Retinal pigment epithelial cell (primary cell): ENCODE measurements at regions not wholly inside any gene's neighbourhood (a gene's known extent, or its start where the extent isn't known, plus 50 kb on each side); places are given as distances from the start of the nearest gene placed in this dataset.
A peak's percentile ranks its signal among the peaks of the same experiment; 100 is the strongest.

Experiments used
- DNase-seq: peaks from one replicate; pipeline ENCODE4 v3.0.0-alpha.2; 2010; ENCODE audit warnings: low read depth
- H3K4me3 ChIP-seq: 2 replicates; pipeline ENCODE4 v1.5.1; 2011; ENCODE audit warnings: mild to moderate bottlenecking, low read length, control low read depth, moderate library complexity
- TF ChIP-seq, protein P1 (sequence below): conservative IDR thresholded peaks from 2 replicates; pipeline ENCODE4 v1.5.1; 2011; ENCODE audit warnings: low read depth, low read length, control low read depth, inconsistent platforms

DNA sequence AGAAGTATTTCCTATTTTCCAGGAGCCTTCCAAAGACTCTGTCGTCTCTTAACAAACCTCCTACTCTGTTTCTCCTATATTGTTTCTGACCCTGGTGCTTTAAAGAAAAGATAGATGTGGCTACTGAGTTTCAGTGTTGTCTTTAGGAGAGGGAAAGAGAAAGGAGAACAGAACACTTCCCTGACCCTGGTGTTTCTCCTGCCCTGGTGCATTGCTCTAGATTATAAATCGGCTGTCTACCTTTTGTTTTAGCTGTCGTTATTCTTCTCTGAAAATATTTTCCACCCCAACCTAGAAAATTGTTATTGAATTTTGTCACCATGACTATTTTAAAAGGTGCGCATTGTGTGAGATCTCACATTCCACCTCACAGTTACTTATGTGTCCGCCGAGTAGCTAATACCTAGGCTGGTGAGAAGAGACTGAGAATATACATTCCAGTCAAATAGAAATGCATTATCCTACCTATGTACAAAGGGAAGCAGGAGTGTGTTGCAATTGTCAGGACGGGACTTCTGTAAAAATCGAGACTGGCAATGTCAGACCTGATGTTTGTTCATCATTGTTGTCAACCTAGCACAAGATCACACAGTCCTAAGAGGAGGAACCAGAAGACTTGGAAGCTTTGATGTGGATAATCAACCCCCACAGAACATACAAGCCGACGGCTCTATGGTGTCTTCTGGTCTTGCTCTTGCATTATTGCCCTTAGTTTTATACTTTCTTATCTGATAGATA lies 108.7 kb upstream of the SLC38A4 start:
- no peak for DNase-seq
- no peak overlapping the region for H3K4me3 ChIP-seq
- TF ChIP-seq, protein P1, sequence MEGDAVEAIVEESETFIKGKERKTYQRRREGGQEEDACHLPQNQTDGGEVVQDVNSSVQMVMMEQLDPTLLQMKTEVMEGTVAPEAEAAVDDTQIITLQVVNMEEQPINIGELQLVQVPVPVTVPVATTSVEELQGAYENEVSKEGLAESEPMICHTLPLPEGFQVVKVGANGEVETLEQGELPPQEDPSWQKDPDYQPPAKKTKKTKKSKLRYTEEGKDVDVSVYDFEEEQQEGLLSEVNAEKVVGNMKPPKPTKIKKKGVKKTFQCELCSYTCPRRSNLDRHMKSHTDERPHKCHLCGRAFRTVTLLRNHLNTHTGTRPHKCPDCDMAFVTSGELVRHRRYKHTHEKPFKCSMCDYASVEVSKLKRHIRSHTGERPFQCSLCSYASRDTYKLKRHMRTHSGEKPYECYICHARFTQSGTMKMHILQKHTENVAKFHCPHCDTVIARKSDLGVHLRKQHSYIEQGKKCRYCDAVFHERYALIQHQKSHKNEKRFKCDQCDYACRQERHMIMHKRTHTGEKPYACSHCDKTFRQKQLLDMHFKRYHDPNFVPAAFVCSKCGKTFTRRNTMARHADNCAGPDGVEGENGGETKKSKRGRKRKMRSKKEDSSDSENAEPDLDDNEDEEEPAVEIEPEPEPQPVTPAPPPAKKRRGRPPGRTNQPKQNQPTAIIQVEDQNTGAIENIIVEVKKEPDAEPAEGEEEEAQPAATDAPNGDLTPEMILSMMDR = no peak

DNA sequence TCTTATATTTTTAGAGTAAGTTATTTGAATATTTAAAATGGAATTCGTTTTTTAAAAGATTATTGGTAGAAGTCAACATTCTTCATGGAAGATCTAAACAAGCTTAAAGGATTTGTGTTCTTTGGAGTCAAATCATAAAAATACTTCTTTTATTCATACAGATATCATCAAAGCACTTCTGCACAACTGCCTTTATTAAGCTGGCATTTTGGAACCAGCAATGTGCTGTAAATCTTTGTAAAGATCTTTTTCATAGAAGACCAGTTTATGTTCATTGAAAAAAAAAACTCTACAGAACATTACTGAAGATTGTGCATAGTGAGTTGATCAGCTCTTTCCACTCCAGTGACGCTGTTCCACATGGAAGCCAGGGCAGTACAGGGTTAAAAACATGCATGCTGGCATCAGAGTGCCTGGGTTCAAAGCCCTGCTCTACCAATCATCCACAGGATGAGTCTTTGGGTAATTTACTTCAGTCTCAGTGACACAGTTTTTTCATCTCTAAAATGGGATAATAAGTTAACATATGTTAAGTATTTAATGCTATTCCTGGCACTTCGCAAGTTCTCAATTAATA lies 109.6 kb upstream of the SLC38A4 start:
- no peak overlapping the region for H3K4me3 ChIP-seq

DNA sequence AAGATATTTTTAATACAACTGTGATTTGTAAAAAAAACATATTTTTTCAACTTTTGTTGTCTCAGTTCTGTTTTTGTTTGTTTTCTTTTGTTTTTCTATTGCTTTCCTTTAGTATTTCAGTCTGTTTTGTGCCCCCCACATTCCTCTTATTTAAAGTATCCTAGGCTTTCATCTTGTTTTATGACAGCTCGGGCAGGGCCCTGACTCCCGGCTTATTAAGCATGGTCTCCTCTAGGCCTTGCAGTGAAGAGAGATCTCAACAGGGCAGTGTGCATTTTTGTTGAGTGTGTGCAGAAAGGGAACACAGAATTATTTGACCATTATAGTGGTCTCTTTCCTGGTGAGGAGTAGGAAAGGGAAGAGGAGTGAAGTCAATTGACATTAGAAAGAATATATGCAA lies 110.2 kb upstream of the SLC38A4 start:
- no peak overlapping the region for H3K4me3 ChIP-seq
- TF ChIP-seq, protein P1 = no peak
- no peak for DNase-seq

More for the DNA sequence above, 109.6 kb upstream of the SLC38A4 start:
- TF ChIP-seq, protein P1 = no peak
- no peak for DNase-seq

DNA sequence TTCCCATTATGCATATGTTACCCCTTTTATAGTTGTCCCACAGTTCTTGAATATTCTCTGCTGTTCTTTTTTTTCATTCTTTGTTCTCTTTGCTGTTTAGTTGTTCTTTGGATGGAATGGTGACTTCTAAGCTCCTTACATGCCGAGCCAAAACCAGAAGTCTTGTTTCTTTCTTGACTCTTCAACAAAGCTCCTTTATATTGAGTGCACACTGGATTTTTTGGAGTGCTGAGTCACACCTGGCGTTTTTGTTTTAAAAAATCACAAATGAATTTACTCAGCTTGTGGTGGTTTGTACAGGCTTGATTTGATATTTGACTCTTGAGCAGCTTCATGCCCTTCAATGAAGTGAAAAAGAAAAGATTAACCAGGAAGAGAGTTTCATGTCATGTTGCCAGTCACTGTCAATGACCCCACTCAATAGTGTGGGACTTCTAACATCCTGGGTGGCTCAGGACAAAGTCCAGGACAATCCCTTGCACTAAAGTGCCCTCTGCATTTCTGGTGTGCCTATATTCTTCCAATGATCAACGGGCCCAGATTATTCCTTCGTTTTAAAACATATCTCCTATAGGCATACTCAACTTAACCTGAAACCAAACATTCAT lies 112.4 kb upstream of the SLC38A4 start:
- no peak for DNase-seq
- TF ChIP-seq, protein P1 = no peak
- H3K4me3 ChIP-seq = no peak overlapping the region

DNA sequence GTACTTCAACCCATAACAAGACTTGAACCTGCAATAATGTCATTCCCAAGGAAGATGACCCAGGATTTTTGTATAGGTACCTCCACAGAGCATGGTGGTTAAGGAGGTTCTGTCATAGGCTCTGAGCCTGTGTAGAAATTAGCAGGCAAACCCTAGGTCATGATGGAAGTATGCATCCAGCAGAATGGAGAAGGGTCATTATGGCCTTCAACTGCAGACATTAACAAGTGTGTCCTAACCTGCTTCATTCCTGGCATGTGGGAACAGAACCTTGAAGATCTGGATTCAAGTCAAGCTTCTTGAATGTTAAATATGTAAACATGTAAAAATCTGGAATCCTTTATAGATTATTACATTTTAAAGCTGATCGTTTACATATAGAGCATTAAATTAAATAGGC lies 116.2 kb upstream of the SLC38A4 start:
- no peak overlapping the region for H3K4me3 ChIP-seq
- TF ChIP-seq, protein P1 = no peak
- DNase-seq = no peak

DNA sequence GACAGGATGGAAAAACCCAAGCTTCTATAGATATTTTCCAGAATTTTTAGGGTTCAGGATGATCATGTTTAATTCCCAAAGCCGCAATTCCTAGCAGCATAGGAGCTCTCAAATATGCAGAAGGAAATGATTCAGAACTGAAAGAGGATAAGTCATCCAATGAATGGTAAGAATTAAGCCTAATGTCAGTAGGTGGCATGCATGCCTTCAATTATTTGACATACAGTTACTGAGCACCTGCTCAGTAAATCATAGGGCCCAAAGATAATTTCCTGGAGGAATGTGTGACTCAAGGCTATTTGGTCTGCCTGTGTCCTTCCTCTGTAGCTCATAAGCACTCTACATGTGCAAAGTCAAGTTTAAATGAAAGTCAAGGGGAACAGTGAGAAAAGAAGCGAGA lies 116.8 kb upstream of the SLC38A4 start:
- no peak overlapping the region for H3K4me3 ChIP-seq
- TF ChIP-seq, protein P1 = peak; percentile 3
- peak; percentile 34 for DNase-seq

DNA sequence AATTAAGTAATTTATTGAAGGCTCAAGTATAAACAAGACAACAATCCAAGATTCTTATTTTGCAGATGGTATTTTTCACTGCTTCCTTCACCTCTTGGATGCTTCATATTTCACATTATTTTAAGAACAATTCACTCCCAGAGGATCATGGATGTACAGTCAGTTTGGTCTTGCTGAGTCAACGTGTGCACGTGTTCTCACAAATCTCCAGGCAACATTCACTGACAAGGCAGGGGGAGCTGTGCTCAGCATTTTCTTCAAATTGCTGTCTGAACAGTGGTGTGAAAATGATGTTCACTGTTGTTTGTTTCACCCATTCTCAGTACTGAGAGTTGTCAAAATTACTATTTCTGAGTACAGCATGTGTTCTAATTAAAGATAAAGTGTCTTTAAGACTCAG lies 118.3 kb upstream of the SLC38A4 start:
- peak; percentile 62 for DNase-seq
- no peak overlapping the region for H3K4me3 ChIP-seq
- TF ChIP-seq, protein P1 = peak; percentile 48
